Sigmoid colon (tissue), 4 donors: ENCODE measurements at regions not wholly inside any gene's neighbourhood (a gene's known extent, or its start where the extent isn't known, plus 50 kb on each side); places are given as distances from the start of the nearest gene placed in this dataset.

Experiments
- CTCF ChIP-seq, 4 experiments: fragments of 450-650 bp in 3 of 4; fragments of 200-600 bp in 1 of 4; IDR thresholded peaks; one replicate each; pipeline ENCODE4 v1.5.1; 2016 to 2019; ENCODE audit warnings: antibody characterized with exemption in 4 of 4, mild to moderate bottlenecking in 3 of 4, moderate library complexity in 2 of 4
- POLR2A ChIP-seq, 2 donors: fragments of 450-650 bp; IDR thresholded peaks; one replicate each; pipeline ENCODE4 v1.6.1; 2016; ENCODE audit warnings: antibody characterized with exemption in 2 of 2, mild to moderate bottlenecking in 2 of 2, moderate library complexity in 2 of 2
- POLR2AphosphoS5 ChIP-seq, 4 donors: sonication (generic); formaldehyde crosslinking; IDR thresholded peaks; one replicate each; pipeline ENCODE4 v1.6.1; 2017; ENCODE audit warnings: antibody characterized with exemption in 4 of 4

GRCh38 chr3:72370947-72371346 lies 477.3 kb downstream of the SHQ1 start:
- TF ChIP-seq POLR2A (IDR thresholded peaks at IDR 0.05) (no peak), POLR2AphosphoS5 (IDR thresholded peaks at IDR 0.05) (no peak), CTCF (IDR thresholded peaks at IDR 0.05) (no peak)
